ENCODE measurements at regions not wholly inside any gene's neighbourhood (a gene's known extent, or its start where the extent isn't known, plus 50 kb on each side); places are given as distances from the start of the nearest gene placed in this dataset.

GRCh38 chr12:131605304-131605829 lies 105.5 kb upstream of the SFSWAP start:
- no peak overlapping the region for H2BK20ac ChIP-seq (ENCODE audit: low read length)
- FAIRE-seq = no peak
- no peak overlapping the region for H3K4ac ChIP-seq (replicated peaks; ENCODE audit: insufficient read length, low read depth, low read length)
- DNase-seq (ENCODE audit: low read depth in 1 of 2, low spot score in 2 of 2) = no peak
- no peak overlapping the region for H3K18ac ChIP-seq (ENCODE audit: extremely low read depth, low read length)
- H2BK15ac ChIP-seq (ENCODE audit: low read length) = no peak overlapping the region
- no peak overlapping the region for H2AK5ac ChIP-seq (ENCODE audit: low read depth, low read length)
- no peaks in the 10 kb centered on the region for H3K9me3 ChIP-seq (ENCODE audit: insufficient read depth in 2 of 2, low read depth in 1 of 2, low read length in 1 of 2)
- H4K5ac ChIP-seq (ENCODE audit: insufficient read length, low read depth, low read length) = no peak overlapping the region
- peak overlapping the region; percentile 35; the same call in 1 of the 2 replicates for H2BK12ac ChIP-seq (ENCODE audit: low read depth, low read length)
- H3K23me2 ChIP-seq (ENCODE audit: low read depth, low read length) = no peaks in the 10 kb centered on the region
- no peak overlapping the region for H3K23ac ChIP-seq (ENCODE audit: insufficient read length)
- no peak overlapping the region for H3K56ac ChIP-seq (replicated peaks; ENCODE audit: insufficient read length, low read depth, low read length)
- H3K4me2 ChIP-seq (ENCODE audit: insufficient read depth in 1 of 2, low read depth in 2 of 2, low read length in 2 of 2) = no peak overlapping the region
- H2BK120ac ChIP-seq (replicated peaks; ENCODE audit: low read depth, low read length) = no peak overlapping the region
- POLR2A ChIA-PET (ENCODE audit: partially characterized antibody) = no interaction called here
- no peaks in the 10 kb centered on the region for H3K36me3 ChIP-seq (ENCODE audit: control insufficient read depth in 2 of 4, insufficient read depth in 4 of 4, low read length in 3 of 4)
- H3K79me2 ChIP-seq (ENCODE audit: control insufficient read depth in 1 of 2, insufficient read depth in 2 of 2, low read length in 2 of 2) = no peaks in the 10 kb centered on the region
- H4K8ac ChIP-seq (ENCODE audit: extremely low read depth, insufficient read depth, low read length) = no peak overlapping the region
- H3K4me1 ChIP-seq (replicated peaks in 1 of 4; ENCODE audit: control insufficient read depth in 3 of 4, insufficient read depth in 4 of 4, low read length in 3 of 4) = peaks cover 0 to 2% (median 0%) of the 10 kb centered on the region in 4 experiments; a peak in 2 of 7 replicates
- H3K79me1 ChIP-seq (ENCODE audit: low read depth, low read length) = no peaks in the 10 kb centered on the region
- no peak overlapping the region for H3K4me3 ChIP-seq (ENCODE audit: extremely low read depth in 1 of 4, insufficient read depth in 2 of 4, low read depth in 3 of 4, low read length in 4 of 4)
- H2AFZ ChIP-seq (ENCODE audit: low read length) = no peak overlapping the region
- CTCF ChIA-PET (ENCODE audit: partially characterized antibody) = no interaction called here
- no peak overlapping the region for H3K14ac ChIP-seq (ENCODE audit: insufficient read length)
- H3K27ac ChIP-seq (ENCODE audit: low read depth, low read length) = no peak overlapping the region
- H2BK5ac ChIP-seq (ENCODE audit: low read depth, low read length) = no peak overlapping the region
- no peak overlapping the region for H3K9ac ChIP-seq (replicated peaks in 1 of 4; ENCODE audit: extremely low read depth in 1 of 4, low read depth in 3 of 4, low read length in 3 of 4)
- no peaks in the 10 kb centered on the region; a peak in 1 of 7 replicates for H3K27me3 ChIP-seq (replicated peaks in 1 of 4; ENCODE audit: control insufficient read depth in 3 of 4, extremely low read depth in 1 of 4, insufficient read depth in 3 of 4, low read length in 3 of 4)
- 87% methylated on average over 7 of the region's 7 CpGs; no CpG with 5 or more reads in 1 of the 2 experiments for WGBS, 2 experiments (ENCODE audit: extremely low coverage in 1 of 2, insufficient coverage in 1 of 2, insufficient read length in 1 of 2, insufficient replicate concordance in 2 of 2, low coverage in 1 of 2, low lambda C conversion rate in 2 of 2, missing lambda C conversion rate in 1 of 2)
- H4K91ac ChIP-seq (replicated peaks; ENCODE audit: insufficient read length, low read length) = no peak overlapping the region
- H4K20me1 ChIP-seq (replicated peaks in 1 of 2; ENCODE audit: control insufficient read depth in 1 of 2, insufficient read depth in 2 of 2, low read length in 2 of 2) = no peaks in the 10 kb centered on the region
- TF ChIP-seq CHD1 (IDR thresholded peaks at IDR 0.05; ENCODE audit: low read depth, low read length) (no peak), TEAD4 (IDR thresholded peaks at IDR 0.05; ENCODE audit: low read depth, low read length) (no peak), POU5F1 (IDR thresholded peaks at IDR 0.05; ENCODE audit: low read depth, low read length) (no peak), SP1 (IDR thresholded peaks at IDR 0.05; ENCODE audit: low read depth, low read length) (no peak), SP4 (IDR thresholded peaks at IDR 0.05; ENCODE audit: low read length) (no peak), CHD2 (IDR thresholded peaks at IDR 0.05; ENCODE audit: low read length) (no peak), KDM4A (IDR thresholded peaks at IDR 0.05; ENCODE audit: low read depth, low read length, severe bottlenecking) (no peak), TAF7 (optimal IDR thresholded peaks at IDR 0.05; ENCODE audit: borderline replicate concordance, low read depth, low read length) (no peak), BCL11A (IDR thresholded peaks at IDR 0.05; ENCODE audit: low read depth in 2 of 2, low read length in 2 of 2) (no peak), TBP (IDR thresholded peaks at IDR 0.05; ENCODE audit: low read depth, low read length) (no peak), POLR2A (IDR thresholded peaks at IDR 0.05; ENCODE audit: control extremely low read depth in 1 of 2, low read depth in 2 of 2, low read length in 2 of 2) (no peak), RXRA (IDR thresholded peaks at IDR 0.05; ENCODE audit: insufficient read depth, low read depth, low read length) (no peak), MAFK (IDR thresholded peaks at IDR 0.05; ENCODE audit: low read depth, low read length) (no peak), ASH2L (IDR thresholded peaks at IDR 0.05; ENCODE audit: low read length) (no peak), HDAC2 (IDR thresholded peaks at IDR 0.05; ENCODE audit: borderline replicate concordance in 1 of 2, low read depth in 2 of 2, low read length in 2 of 2) (no peak), MAX (IDR thresholded peaks at IDR 0.05) (no peak)

Measured in H1 (cell line).